DLD1 (cell line): ENCODE measurements at regions not wholly inside any gene's neighbourhood (a gene's known extent, or its start where the extent isn't known, plus 50 kb on each side); places are given as distances from the start of the nearest gene placed in this dataset.
"Not testable (repeated sequence)": the region's sequence is repeated elsewhere in the genome, so short reads cannot be mapped to it uniquely, and the experiment has no call there.

Experiments used
- in situ Hi-C: cut with HindIII; loops from 2 replicates; pipeline ENCODE4 v1.10.0; 2017; ENCODE audit warnings: low sequenced_read_pairs

- in situ Hi-C loops = no loop called here
Observed at GRCh38 chr22:23397613-23398567, 182.2 kb downstream of the IGLL1 start.

- in situ Hi-C loops = no loop called here
Observed at GRCh38 chr22:23397008-23397612, 183.0 kb downstream of the IGLL1 start.

- in situ Hi-C loops = no loop called here
Observed at GRCh38 chr22:23396362-23397007, 183.6 kb downstream of the IGLL1 start.

- in situ Hi-C loops = no loop called here
Observed at GRCh38 chr22:23395530-23396361, 184.3 kb downstream of the IGLL1 start.

- in situ Hi-C loops = no loop called here
Observed at GRCh38 chr22:23394525-23395326, 185.4 kb downstream of the IGLL1 start.

- in situ Hi-C loops = no loop called here
Observed at GRCh38 chr22:23393721-23394320, 186.3 kb downstream of the IGLL1 start.

- in situ Hi-C loops = not testable (repeated sequence)
Observed at GRCh38 chr22:23393199-23393598, 186.9 kb downstream of the IGLL1 start.

- in situ Hi-C loops = no loop called here
Observed at GRCh38 chr22:23392420-23393121, 187.5 kb downstream of the IGLL1 start.

- in situ Hi-C loops = no loop called here
Observed at GRCh38 chr22:23391022-23391421, 189.1 kb downstream of the IGLL1 start.

- in situ Hi-C loops = no loop called here
Observed at GRCh38 chr22:23389271-23390071, 190.6 kb downstream of the IGLL1 start.

GRCh38 chr22:23388517-23388890 lies 191.6 kb downstream of the IGLL1 start:
- in situ Hi-C loops = no loop called here

GRCh38 chr22:23387827-23388516 lies 192.1 kb downstream of the IGLL1 start:
- in situ Hi-C loops = no loop called here

- in situ Hi-C loops = no loop called here
Observed at GRCh38 chr22:23386822-23387580, 193.1 kb downstream of the IGLL1 start.

GRCh38 chr22:23385678-23386631 lies 194.1 kb downstream of the IGLL1 start:
- in situ Hi-C loops = no loop called here

- in situ Hi-C loops = no loop called here
Observed at GRCh38 chr22:23384923-23385677, 195.0 kb downstream of the IGLL1 start.
